IMR-90 (cell line): ENCODE measurements at regions not wholly inside any gene's neighbourhood (a gene's known extent, or its start where the extent isn't known, plus 50 kb on each side); places are given as distances from the start of the nearest gene placed in this dataset.

ENCODE experiments used
- ATAC-seq: fragments of 200-7000 bp; cut with Tn5 transposase; 2 replicates; pipeline ENCODE4 v1.9.1; 2020; ENCODE audit warnings: low read depth, mild to moderate bottlenecking, moderate library complexity
- BruUV-seq: library from RNA; stranded (reverse); fragments of 400-500 nt; replicated peaks from 2 replicates; lab custom pipeline; 2021; lab: Mats Ljungman, UMichigan
- CTCF ChIA-PET: fragments of 300-600 bp; formaldehyde crosslinking; extraction: SDS; loops from one replicate; lab custom pipeline; 2021; ENCODE audit warnings: antibody characterized with exemption; lab: Yijun Ruan, JAX
- POLR2A ChIA-PET: fragments of 300-600 bp; sonication (Branson Sonifier 250); formaldehyde crosslinking; loops from one replicate; lab custom pipeline; 2022; ENCODE audit warnings: antibody characterized with exemption; ENCODE audit not compliant: unreplicated experiment; lab: Charles Lee
- DNase-seq: peaks from one replicate; pipeline ENCODE4 v3.0.0; 2013
- H2AFZ ChIP-seq: replicated peaks from 2 replicates; pipeline ENCODE3; 2013; ENCODE audit warnings: low read length, mild to moderate bottlenecking; ENCODE audit not compliant: poor library complexity
- H2AK5ac ChIP-seq: 2 replicates; pipeline ENCODE4 v1.6.1; 2013; ENCODE audit warnings: low read depth, low read length, inconsistent platforms
- H2AK9ac ChIP-seq: replicated peaks from 2 replicates; pipeline ENCODE3; 2013; ENCODE audit warnings: mild to moderate bottlenecking, low read depth, low read length, moderate library complexity; ENCODE audit not compliant: poor library complexity
- H2BK120ac ChIP-seq: 2 replicates; pipeline ENCODE4 v1.6.1; 2013; ENCODE audit warnings: low read depth, low read length, inconsistent platforms
- H2BK15ac ChIP-seq: 3 replicates; pipeline ENCODE4 v1.6.1; 2013; ENCODE audit warnings: low read depth, low read length, inconsistent platforms
- H2BK20ac ChIP-seq: 2 replicates; pipeline ENCODE4 v1.6.1; 2013; ENCODE audit warnings: low read depth, mild to moderate bottlenecking, inconsistent platforms, low read length, moderate library complexity
- H2BK5ac ChIP-seq: 2 replicates; pipeline ENCODE4 v1.6.1; 2013; ENCODE audit warnings: mild to moderate bottlenecking, low read depth, low read length, inconsistent platforms; ENCODE audit not compliant: poor library complexity, severe bottlenecking
- H3K14ac ChIP-seq: replicated peaks from 2 replicates; pipeline ENCODE4 v1.6.1; 2013; ENCODE audit warnings: low read depth, low read length, inconsistent platforms
- H3K18ac ChIP-seq: 2 replicates; pipeline ENCODE4 v1.6.1; 2013; ENCODE audit warnings: low read depth, low read length, control low read depth
- H3K23ac ChIP-seq: 2 replicates; pipeline ENCODE4 v1.6.1; 2013; ENCODE audit warnings: low read depth, low read length, inconsistent platforms
- H3K27ac ChIP-seq: 2 replicates; pipeline ENCODE4 v1.5.1; 2013; ENCODE audit warnings: mild to moderate bottlenecking, control low read depth, low read length; ENCODE audit not compliant: insufficient read depth
- H3K27me3 ChIP-seq: 2 replicates; pipeline ENCODE4 v1.6.1; 2013; ENCODE audit warnings: low read length; ENCODE audit not compliant: control insufficient read depth, insufficient read depth
- H3K36me3 ChIP-seq: 2 replicates; pipeline ENCODE4 v1.6.1; 2013; ENCODE audit warnings: low read length, mixed read lengths; ENCODE audit not compliant: control insufficient read depth, insufficient read depth
- H3K4ac ChIP-seq: 2 replicates; pipeline ENCODE4 v1.6.1; 2013; ENCODE audit warnings: low read depth, low read length, inconsistent platforms
- H3K4me1 ChIP-seq: 2 replicates; pipeline ENCODE4 v1.6.1; 2013; ENCODE audit warnings: low read length, mixed read lengths; ENCODE audit not compliant: control insufficient read depth, insufficient read depth
- H3K4me2 ChIP-seq: 2 replicates; pipeline ENCODE4 v1.6.1; 2013; ENCODE audit warnings: low read depth, mild to moderate bottlenecking, control low read depth, low read length, moderate library complexity
- H3K4me3 ChIP-seq: 2 replicates; pipeline ENCODE4 v1.5.1; 2013; ENCODE audit warnings: low read depth, mild to moderate bottlenecking, control low read depth, low read length, moderate library complexity; ENCODE audit not compliant: insufficient read depth
- H3K56ac ChIP-seq: 2 replicates; pipeline ENCODE4 v1.6.1; 2013; ENCODE audit warnings: low read length, inconsistent platforms; ENCODE audit not compliant: insufficient read depth; ENCODE audit errors: extremely low read depth
- H3K79me1 ChIP-seq, 2 experiments: 2 replicates each; pipeline ENCODE4 v1.6.1; 2013; ENCODE audit warnings: low read length in 2 of 2, inconsistent platforms in 1 of 2, low read depth in 1 of 2
- H3K9ac ChIP-seq: 2 replicates; pipeline ENCODE4 v1.6.1; 2013; ENCODE audit warnings: low read depth, low read length, control low read depth
- H3K9me1 ChIP-seq: 2 replicates; pipeline ENCODE4 v1.6.1; 2013; ENCODE audit warnings: low read length, inconsistent platforms; ENCODE audit not compliant: insufficient read depth
- H3K9me3 ChIP-seq: 2 replicates; pipeline ENCODE4 v1.6.1; 2013; ENCODE audit warnings: low read length; ENCODE audit not compliant: control insufficient read depth, insufficient read depth
- H4K20me1 ChIP-seq: 2 replicates; pipeline ENCODE4 v1.6.1; 2013; ENCODE audit warnings: low read length, inconsistent platforms; ENCODE audit not compliant: insufficient read depth
- H4K5ac ChIP-seq: 2 replicates; pipeline ENCODE4 v1.6.1; 2013; ENCODE audit warnings: mild to moderate bottlenecking, low read depth, low read length, control low read depth
- H4K8ac ChIP-seq, 2 experiments: 2 replicates each; pipeline ENCODE4 v1.6.1; 2013; ENCODE audit warnings: low read depth in 2 of 2, low read length in 2 of 2, control low read depth in 1 of 2, inconsistent platforms in 1 of 2
- H4K91ac ChIP-seq: 2 replicates; pipeline ENCODE4 v1.6.1; 2013; ENCODE audit warnings: low read depth, low read length, inconsistent platforms; ENCODE audit not compliant: insufficient read depth
- FOS ChIP-seq: fragments of 150-350 bp; IDR thresholded peaks from 2 replicates; pipeline ENCODE4 v1.6.1; 2016; ENCODE audit warnings: low read depth, low read length
- MAZ ChIP-seq: IDR thresholded peaks from 2 replicates; pipeline ENCODE4 v1.6.1; 2012; ENCODE audit warnings: low read depth, mild to moderate bottlenecking, low read length, improper control_type of control experiment, moderate library complexity, borderline replicate concordance
- MXI1 ChIP-seq: IDR thresholded peaks from 2 replicates; pipeline ENCODE4 v1.6.1; 2012; ENCODE audit warnings: low read depth, mild to moderate bottlenecking, low read length, moderate library complexity, borderline replicate concordance
- NFE2L2 ChIP-seq: fragments of 150-350 bp; IDR thresholded peaks from 2 replicates; pipeline ENCODE4 v1.6.1; 2016; ENCODE audit warnings: low read depth, mild to moderate bottlenecking, low read length
- RAD21 ChIP-seq: IDR thresholded peaks from 2 replicates; pipeline ENCODE4 v1.6.1; 2012; ENCODE audit warnings: low read length, improper control_type of control experiment
- RFX5 ChIP-seq: IDR thresholded peaks from 2 replicates; pipeline ENCODE4 v1.8.0; 2012; ENCODE audit warnings: low read depth, mild to moderate bottlenecking, low read length, moderate library complexity
- WGBS, 2 experiments: methylation state at CpG; one replicate each; pipeline versions ENCODE4 v1.1.5 to v1.1.7; 2013; ENCODE audit warnings: missing lambda C conversion rate in 2 of 2; ENCODE audit not compliant: insufficient read length in 1 of 2; ENCODE audit errors: extremely low coverage in 2 of 2; 5-methylcytosine and 5-hydroxymethylcytosine counted together
- dilution Hi-C: fragments of 300-500 bp; cut with HindIII; formaldehyde crosslinking; loops from one replicate; pipeline ENCODE4 v1.14.3; 2018; ENCODE audit warnings: low sequenced_read_pairs; ENCODE audit not compliant: unreplicated experiment
- in situ Hi-C: fragments of 300-500 bp; cut with MboI; formaldehyde crosslinking; loops from 3 replicates; pipeline ENCODE4 v1.14.3; 2019; ENCODE audit warnings: low sequenced_read_pairs, inconsistent platforms, mixed read lengths
- intact Hi-C: fragments of 100-400 bp; cut with micrococcal nuclease; formaldehyde crosslinking; loops from 2 replicates; pipeline ENCODE4 v1.10.0; 2022
- TF ChIP-seq, protein P1 (sequence below): fragments of 150-350 bp; IDR thresholded peaks from 2 replicates; pipeline ENCODE4 v1.6.1; 2017; ENCODE audit warnings: mild to moderate bottlenecking, antibody characterized with exemption, low read length, low read depth

- Histone ChIP-seq H3K27ac (no peak overlapping the region), H2BK120ac (no peak overlapping the region), H3K9me3 (peaks cover 26% of the 10 kb centered on the region), H2BK15ac (no peak overlapping the region), H3K14ac (no peak overlapping the region), H2BK5ac (no peak overlapping the region), H2AFZ (no peak overlapping the region), H3K27me3 (no peaks in the 10 kb centered on the region), H3K4ac (no peak overlapping the region), H3K79me1 (no peaks in the 10 kb centered on the region), H3K56ac (no peak overlapping the region), H4K5ac (no peak overlapping the region), H4K8ac (no peak overlapping the region), H3K4me1 (no peaks in the 10 kb centered on the region), H3K36me3 (no peaks in the 10 kb centered on the region), H4K91ac (no peak overlapping the region), H3K9me1 (no peaks in the 10 kb centered on the region), H3K4me3 (no peak overlapping the region), H2AK9ac (no peak overlapping the region), H3K4me2 (no peak overlapping the region), H3K9ac (no peak overlapping the region), H2AK5ac (no peak overlapping the region), H3K23ac (no peak overlapping the region), H3K18ac (no peak overlapping the region), H2BK20ac (no peak overlapping the region), H4K20me1 (no peaks in the 10 kb centered on the region)
- ChIA-PET CTCF (no interaction called here), POLR2A (no interaction called here)
- intact Hi-C loops (loop anchor here (5.0 kb wide), 1 partner anchor 51 kb away; no protein-coding TSS in a partner anchor), in situ Hi-C loops (no loop called here), dilution Hi-C loops (no loop called here)
- BruUV-seq: no TSS peak
- ATAC-seq: no peak
- no peak for DNase-seq
- TF ChIP-seq RAD21 (no peak), MAZ (no peak), FOS (no peak), RFX5 (no peak), MXI1 (no peak), NFE2L2 (no peak)
- TF ChIP-seq, protein P1, sequence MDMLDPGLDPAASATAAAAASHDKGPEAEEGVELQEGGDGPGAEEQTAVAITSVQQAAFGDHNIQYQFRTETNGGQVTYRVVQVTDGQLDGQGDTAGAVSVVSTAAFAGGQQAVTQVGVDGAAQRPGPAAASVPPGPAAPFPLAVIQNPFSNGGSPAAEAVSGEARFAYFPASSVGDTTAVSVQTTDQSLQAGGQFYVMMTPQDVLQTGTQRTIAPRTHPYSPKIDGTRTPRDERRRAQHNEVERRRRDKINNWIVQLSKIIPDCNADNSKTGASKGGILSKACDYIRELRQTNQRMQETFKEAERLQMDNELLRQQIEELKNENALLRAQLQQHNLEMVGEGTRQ: no peak
- WGBS, 2 experiments: no CpG with 5 or more reads among the region's 9 CpGs
These were observed 436.4 kb downstream of the NPHP4 start for GRCh38 chr1:5555853-5556252.
